HG03066 (cell line): ENCODE measurements at regions not wholly inside any gene's neighbourhood (a gene's known extent, or its start where the extent isn't known, plus 50 kb on each side); places are given as distances from the start of the nearest gene placed in this dataset.
"Not testable (repeated sequence)": the region's sequence is repeated elsewhere in the genome, so short reads cannot be mapped to it uniquely, and the experiment has no call there.

ENCODE experiments used
- ATAC-seq: cut with Tn5 transposase; IDR thresholded peaks from one replicate; pipeline ENCODE4 v1.9.1; 2021; ENCODE audit warnings: low read depth; ENCODE audit not compliant: unreplicated experiment

DNA sequence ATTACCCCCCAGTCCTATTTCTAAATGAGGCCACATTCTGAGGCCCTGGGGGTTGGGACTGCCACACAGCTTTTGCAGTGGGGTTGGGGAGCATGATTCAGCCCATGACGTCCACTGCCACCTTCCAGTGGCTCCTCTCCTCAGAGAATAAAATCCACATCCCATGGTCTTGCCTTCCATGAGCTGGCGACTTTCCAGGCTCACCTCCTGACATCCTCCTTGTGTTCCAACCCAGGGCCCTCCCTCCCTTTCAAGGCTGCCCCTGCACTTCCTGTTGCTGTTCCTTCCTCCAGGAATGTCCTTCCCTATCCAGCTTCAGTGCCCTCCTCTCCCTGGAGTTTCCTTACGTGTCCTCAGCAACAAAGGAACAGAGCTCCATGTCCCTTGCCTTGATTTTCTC lies 187.3 kb upstream of the ID2 start:
- no peak for ATAC-seq

DNA sequence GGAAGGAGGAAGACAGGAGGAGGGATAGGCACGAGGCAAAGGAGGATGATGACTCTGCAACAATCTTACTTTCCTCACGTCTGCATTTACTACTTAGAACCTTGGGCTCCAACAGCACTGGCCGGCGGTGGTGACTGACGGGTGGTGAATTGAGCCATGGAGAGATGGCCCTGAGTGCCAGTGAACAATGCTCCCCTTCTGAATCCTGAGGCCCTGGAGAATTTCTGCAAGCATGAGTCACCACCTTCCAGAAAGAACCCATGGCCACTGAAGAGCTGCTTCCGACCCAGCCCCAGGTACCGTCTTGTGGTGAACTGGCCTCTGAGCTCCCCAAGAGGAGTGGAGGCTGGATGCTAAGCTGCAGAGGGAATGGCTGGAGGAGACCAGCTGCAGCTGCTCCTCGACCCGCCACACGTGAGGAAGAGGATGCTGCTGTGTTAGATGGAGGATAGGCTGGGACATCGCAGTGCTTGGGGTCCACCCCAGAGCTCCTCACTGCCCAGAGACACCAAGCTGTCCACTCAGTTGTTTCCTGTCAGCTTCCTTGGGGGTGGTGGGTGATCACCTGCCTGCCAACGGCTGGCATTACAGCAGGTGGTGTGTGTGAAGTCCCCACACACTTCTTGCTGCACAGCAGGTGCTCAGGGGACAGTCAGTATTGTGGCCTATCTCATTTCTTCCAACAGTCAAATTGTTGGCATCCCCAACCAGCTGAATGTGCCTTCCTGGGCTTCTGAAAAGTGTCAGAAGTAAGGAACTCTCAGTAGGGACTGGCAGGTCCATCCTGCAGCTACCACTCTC lies 186.5 kb upstream of the ID2 start:
- no peak for ATAC-seq

DNA sequence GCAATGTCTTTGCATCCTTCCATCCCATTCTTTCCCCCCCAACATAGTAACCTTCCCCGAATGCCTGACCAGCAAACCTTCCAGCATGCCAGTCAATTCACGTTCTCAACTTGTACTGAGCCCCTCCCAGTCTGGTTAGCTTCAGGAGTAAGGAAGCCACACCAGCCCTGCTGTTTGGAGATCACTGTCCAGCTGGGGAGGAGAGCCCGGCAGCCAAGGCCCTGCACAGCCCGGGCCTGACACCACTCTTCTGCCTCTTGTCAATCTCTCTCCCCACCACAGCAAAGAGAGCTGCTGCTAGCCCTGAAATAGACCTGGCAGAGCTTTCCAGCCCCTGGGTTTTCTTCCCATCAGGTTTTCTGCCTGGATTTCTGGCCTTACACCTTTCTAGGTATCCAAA lies 185.8 kb upstream of the ID2 start:
- no peak for ATAC-seq

DNA sequence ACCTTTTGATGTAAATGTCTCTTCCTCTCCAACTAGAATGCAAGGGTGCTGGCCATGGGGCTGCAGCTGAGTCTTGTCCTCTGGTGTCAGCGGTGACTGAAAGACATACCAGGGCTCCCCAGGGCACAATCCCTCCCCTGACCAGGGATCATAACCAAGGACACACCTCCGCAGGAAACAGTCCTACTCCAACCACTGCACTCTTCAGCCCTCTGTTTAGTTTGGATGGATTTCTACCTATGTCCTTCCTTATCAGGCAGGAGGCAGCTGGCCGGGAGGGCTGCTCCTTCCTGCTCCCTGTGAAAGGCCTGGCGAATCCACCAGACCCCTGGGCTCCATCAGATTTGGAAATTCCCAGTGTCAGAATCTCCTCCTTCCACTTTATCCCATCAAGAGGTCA lies 185.2 kb upstream of the ID2 start:
- no peak for ATAC-seq

DNA sequence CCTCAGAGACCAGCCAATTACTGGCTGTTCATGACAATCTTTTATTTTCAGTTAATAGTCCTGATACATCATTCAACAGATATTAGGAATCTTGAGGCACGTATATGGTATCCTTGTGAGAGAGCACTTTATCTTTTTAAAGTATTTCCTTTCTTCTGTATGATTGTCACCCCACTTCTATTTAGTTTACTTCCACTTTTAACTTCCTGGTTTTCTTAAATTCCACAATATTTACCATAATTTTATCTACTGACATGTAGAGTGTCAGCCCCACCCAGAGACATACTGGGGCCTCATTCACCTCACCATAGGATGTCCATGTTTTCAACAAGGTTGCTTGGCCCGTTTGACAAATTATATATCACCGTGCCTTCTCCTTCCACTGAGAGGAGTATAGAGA lies 182.9 kb upstream of the ID2 start:
- ATAC-seq: no peak

DNA sequence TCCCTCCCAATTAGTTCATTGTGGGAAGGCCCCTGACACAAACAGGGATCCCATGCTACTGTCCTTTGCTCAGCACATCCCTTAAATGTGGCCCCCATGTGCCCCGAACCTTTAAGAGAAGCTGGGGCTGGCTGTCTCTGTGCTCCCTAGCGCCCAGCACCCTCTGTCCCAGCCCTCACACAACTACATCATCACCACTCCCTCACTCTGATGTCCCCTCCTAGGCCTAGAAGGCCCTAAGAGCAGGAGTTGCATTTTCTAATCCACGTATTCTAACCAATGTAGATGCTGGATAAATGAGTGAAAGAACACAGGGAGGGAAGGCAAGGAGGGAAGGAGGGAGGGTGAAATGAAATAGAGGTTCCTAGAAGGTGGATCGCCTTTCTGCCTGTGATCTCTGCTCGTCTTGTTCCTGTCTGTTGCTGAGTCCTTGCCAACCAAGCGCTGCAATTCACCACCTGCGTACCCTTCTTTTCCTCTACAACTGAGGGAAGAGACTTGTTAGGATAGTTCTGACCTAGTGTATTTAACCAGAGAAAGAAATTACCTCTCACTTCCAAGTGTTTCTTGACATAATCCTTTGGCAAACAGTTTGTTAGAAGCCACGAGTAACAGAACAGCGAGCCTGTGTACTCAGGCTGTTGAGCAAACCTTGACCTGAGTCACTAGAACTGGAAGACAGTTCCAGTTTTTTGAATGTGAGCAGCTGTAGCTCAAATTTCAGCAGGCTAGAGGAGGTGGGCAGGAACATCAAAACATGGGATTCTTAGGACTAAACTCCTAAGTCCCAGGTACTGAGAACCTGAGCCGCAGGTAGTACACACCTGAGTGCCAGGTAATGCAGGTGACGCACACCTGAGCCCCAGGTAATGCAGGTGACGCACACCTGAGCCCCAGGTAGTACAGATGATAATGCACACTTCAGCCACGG lies 181.5 kb upstream of the ID2 start:
- ATAC-seq: no peak

DNA sequence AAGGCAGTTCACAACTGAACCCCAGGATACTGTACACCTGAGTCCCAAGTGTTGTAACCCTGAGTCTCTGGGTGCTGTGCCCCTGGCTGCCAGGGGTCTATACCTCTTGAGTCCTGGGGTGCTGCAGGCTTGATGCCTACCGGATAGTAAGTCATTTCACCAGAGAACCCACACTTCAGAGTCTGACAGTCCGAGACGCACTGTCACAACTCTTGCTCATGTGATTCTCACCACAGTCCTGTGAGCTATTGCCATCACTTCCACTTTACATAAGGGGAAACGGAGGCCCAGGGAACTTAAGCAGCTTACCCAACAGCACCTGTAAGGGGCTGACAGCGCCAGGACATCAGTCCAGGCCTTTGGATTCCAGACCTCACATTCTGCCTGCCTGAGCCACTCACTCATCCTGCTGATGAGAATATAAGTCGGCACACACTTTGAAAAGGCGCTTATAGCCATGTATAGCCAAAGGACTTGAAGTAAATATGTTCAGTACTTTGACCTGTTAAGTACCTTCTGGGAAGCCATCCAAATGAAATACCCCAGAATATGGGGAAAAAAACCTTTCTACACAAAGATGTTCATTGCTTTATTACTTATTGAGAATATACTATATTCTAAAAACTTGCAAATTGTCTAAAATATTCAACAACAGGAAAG lies 180.7 kb upstream of the ID2 start:
- ATAC-seq: no peak

DNA sequence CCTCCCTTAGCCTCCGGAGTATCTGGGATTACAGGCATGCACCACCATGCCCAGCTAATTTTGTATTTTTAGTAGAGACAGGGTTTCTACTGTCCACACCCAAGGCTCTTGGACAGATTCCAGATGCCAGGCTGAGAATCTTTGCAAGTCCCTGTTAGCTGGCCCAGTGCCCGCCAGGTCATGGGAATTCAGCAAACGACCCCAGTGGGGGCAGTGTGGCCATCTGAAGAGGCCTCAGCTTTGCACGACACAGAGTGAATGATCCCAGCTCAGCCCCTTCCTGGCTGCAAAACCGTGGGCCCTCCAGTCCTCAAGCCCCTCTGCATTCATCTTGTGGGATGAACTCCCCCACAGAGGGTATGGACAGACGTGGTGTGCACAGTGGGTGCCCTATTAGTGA lies 179.5 kb upstream of the ID2 start:
- no peak for ATAC-seq

DNA sequence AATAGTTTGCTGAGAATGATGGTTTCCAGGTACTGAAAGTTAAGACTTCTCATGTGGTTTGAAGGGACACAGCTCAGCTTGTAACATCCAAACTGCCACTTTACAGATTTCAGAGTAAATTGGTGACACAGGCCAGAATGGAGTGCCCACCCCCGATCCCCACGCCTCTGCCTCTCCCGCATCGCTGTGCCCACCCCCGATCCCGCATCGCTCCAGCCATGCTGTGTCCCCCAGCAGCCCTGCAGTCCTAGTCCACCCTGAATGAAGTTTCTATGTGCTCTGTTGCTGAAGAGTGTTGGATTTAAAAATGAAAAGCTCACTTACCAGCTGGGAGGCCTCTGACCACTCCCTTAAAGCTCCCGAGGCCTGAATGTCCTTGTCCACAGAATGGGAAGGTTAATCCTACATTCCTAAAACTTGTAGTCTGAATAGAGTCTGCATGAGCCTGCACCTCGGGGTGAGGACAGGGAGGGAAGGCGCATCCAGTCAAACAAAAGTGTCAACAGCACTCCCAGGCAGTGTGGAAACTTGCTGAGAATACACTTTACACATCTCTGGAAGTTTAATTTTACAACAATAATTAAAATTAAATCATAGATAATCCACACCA lies 176.4 kb upstream of the ID2 start:
- ATAC-seq: no peak

DNA sequence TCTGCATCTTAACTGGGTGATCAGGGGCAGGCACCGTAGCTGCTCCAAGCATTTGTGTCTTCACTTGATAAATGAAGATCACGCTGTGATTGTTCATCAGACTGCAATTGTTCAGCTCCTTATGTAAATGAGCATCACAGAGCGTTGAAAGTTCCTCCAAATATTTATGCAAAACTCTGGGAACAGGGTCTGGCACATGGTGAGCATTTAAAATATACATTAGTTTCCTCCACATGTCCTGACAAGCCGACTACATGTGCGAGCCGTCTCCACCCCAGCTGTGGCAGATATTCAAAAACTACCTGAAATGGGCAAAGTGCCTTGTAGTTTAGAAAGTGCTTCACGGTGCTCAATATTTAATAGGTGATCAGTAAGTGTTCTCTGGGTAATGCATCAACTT lies 175.1 kb upstream of the ID2 start:
- no peak for ATAC-seq

DNA sequence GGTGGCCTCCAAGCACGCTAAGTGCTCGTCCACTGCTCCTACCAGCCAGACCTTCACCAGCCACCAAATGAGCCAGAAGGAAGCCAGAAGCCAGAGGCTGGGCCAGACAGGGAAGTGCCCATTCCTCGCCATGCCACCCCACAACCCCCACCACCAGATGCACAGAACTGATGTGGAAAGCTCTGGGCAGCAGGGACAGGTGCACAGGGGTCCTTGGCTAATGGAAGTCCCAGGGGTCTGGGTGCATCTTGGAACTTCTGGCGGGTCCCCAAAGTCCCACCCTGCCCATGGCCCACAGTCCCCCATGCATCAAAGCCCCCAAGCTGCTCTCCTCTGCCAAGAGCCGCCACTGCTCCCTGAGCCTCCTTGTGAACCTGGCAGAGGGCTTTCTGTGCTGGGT lies 173.1 kb upstream of the ID2 start:
- ATAC-seq: no peak

DNA sequence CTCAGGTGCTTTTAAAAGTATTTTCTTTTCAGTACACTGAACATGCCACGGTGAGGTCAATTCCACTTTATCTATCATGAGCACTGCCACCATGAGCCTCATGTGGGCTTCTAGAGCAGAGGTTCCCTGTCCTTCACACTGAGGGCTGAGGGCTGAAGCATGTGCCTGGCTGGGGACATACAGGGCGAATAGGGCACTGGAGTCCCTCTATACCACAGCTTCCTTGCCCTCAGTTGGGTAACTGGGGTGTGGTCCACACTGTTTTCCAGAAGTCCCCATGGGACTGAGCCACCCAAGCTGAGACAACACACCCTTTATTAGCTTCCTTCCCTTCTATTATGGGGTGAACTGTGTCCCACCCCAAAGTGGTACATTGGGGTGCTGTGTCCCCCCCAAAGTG lies 172.2 kb upstream of the ID2 start:
- no peak for ATAC-seq

DNA sequence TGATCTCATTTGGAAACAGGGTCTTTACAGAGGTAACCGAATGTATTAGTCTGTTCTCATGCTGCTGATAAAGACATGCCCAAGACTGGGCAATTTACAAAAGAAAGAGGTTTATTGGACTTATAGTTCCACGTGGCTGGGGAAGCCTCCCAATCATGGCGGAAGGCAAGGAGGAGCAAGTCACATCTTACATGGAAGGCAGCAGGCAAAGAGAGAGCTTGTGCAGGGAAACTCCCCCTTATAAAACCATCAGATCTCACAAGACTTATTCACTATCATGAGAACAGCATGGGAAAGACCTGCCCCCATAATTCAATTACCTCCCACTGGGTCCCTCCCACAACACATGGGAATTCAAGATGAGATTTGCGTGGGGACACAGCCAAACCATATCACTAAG lies 171.8 kb upstream of the ID2 start:
- not testable (repeated sequence) for ATAC-seq

DNA sequence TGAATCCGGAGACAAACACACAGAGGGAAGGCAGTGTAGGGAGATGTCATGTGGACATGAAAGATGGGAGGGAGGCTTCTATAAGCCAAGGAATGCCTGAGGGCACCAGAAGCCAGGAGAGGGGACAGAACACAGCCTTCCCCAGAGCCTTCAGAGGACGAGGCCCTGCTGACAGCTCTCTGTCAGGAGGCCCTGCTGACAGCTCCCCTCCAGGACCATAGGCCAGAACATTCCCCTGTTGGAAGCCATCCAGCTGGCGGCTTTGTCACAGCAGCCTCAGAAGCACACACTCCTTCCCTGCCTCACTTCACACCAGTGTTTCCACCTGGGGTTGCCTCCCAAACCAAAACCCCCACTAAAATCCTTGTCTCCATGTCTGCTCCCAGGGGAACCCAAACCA lies 171.3 kb upstream of the ID2 start:
- no peak for ATAC-seq

DNA sequence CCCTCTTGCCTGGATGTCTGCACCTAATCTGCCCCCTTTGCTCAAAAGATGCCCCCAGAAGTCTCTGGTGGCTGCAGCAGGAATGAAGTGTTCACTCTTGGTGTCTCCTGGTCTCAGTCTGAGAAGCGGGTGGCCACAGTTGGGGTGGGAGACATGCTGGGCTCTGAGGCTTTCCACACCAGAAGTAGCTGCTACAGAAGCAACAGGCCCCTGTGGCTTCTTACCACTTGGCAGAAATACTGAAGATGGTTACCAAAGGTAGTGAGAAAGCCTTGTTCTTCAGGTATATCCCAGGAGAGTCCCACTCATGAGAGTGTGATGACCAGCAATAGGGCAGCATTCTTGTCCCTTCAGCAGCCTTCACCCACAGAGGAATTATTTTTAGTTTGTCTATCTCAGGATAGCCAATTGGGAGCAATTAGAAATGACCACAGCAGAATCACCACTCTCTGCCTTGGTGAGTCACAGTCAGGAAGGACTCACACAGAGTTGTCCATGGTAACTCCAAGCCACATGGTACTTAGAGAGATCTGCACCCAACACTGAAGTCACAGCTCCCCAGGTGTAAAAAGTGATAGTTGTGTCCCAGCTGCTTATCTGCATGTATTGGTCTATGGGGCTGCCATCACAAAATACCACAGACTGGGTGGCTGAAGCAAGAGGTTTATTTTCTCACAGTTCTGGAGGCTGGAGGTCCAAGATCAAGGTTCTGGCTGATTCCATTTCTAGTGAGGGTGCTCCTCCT lies 169.8 kb upstream of the ID2 start:
- no peak for ATAC-seq

DNA sequence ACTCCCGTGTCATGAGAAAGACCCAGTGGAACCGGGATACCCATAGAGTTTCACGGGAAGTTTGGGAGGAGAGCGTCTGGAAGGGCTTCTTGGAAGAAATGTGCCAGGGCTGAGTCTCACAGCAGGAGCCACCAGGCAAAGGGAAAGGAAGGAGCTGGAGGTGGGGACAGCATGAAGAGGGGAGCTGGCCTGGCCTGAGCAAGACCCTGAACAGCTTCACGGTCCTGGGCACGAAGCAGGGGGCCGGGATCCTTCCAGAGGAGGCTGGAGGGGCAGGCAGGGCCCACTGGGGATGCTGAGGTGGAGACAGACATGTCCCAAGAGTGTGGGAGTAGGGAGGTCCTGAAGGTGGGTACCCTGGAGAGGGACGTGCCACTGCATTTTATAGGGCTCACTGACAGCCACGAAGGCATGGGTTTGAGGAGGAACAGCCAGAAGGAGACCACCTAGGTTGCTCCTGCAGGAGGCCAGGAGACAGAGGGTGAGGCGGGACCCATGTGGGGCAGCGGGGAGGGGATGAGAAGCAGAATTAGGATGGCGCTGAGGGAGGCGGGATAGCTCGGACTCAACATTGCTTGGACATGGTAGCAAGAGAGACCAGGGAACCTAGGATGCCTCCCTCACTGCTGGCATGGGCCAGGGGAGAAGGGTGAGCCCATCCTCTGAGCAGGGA lies 168.1 kb upstream of the ID2 start:
- no peak for ATAC-seq

DNA sequence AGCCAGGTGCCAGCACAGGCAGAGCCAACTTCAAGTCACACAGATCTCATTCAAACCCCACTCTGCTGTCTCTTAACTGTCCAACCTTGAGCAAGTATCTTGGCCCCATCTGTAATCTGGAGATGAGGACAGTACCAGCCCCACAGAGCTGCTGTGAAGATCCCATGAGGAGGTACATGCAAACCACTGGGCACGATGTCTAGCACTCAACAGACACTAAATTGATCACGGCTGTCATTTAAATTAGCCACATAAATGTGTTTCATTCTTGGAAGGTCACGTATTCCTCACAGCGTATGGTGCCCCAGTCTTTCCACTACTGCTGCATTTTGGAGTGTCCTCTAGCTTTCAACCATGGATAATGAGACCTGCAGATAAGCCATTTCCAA lies 167.6 kb upstream of the ID2 start:
- ATAC-seq: no peak

DNA sequence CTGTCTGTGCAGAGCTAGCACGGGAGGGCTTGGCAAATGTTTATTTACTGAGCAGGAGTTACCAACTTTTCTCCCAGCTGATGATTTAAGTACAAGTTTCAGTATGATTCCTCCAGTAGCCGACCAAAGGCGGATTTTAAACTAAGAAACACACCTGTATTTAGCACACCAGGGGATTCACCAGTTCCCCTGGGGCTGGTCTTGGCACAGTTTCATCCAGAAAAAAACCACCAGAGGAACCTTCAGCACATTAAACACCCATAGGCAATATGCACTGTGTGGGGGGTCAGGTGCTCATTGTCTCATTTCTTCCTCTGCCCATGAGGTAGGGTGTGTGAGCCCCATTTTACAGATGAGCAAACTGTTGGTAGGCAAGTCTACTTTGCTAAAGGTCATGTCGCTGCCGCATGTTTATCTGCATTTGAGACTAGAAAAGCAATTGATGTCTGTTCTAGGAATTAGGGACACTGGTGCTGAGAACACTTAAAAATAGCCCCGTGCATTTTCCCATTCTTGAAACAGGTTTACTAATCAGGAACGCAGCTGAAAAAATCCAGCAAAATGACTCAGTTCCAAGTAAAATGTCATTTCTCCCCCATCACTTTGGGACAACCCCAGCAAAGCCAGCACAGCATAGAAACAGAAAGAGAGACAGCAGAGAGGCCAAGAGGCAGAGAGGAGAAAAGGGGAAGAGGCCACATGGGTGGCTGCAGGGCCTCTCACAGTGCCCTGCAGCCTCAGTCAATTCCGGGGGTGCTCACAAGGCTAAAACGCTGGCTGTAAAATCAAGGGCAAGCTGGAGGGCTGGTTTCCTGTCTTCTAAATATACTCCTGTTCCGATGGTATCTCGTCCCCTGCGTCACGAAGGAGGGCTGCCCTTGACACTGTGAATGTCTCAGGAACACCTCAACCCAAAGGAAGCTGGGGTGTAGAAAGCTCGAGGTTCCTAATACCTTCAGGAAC lies 166.8 kb upstream of the ID2 start:
- peak; percentile 57 for ATAC-seq
